ENCODE measurements at regions not wholly inside any gene's neighbourhood (a gene's known extent, or its start where the extent isn't known, plus 50 kb on each side); places are given as distances from the start of the nearest gene placed in this dataset.

GRCh38 chr9:14498824-14499223 is 184.9 kb upstream of the NFIB start:
- no peak for TF ChIP-seq ZNF510 (tag by site-specific recombination; IDR thresholded peaks at IDR 0.05; ENCODE audit: insufficient replicate concordance)
- TF ChIP-seq CTCF (tag by site-specific recombination; IDR thresholded peaks at IDR 0.05), result no peak
- TF ChIP-seq ZNF560 (tag by site-specific recombination; IDR thresholded peaks at IDR 0.05; ENCODE audit: borderline replicate concordance), result no peak
- no peak for TF ChIP-seq ZIC2 (tag by site-specific recombination; IDR thresholded peaks at IDR 0.05)
- no peak for TF ChIP-seq ZNF169 (tag by site-specific recombination; IDR thresholded peaks at IDR 0.05)
